ENCODE measurements at regions not wholly inside any gene's neighbourhood (a gene's known extent, or its start where the extent isn't known, plus 50 kb on each side); places are given as distances from the start of the nearest gene placed in this dataset.

- Histone ChIP-seq H3K4me3 (ENCODE audit: low read depth, low read length) (no peak overlapping the region), H3K27ac (no peak overlapping the region), H3K27me3 (ENCODE audit: insufficient read depth, low read depth, severe bottlenecking) (no peaks in the 10 kb centered on the region), H3K9me3 (ENCODE audit: severe bottlenecking) (no peaks in the 10 kb centered on the region), H3K36me3 (no peaks in the 10 kb centered on the region)
- TF ChIP-seq CTCF (IDR thresholded peaks at IDR 0.05; ENCODE audit: low read depth, low read length), result no peak
- no peak for DNase-seq
These were observed 205.3 kb downstream of the TM2D1 start for GRCh38 chr1:61519631-61520030.

GRCh38 chr1:61518670-61519400, 206.1 kb downstream of the TM2D1 start:
- Histone ChIP-seq H3K27ac (no peak overlapping the region), H3K27me3 (ENCODE audit: insufficient read depth, low read depth, severe bottlenecking) (no peaks in the 10 kb centered on the region), H3K4me3 (ENCODE audit: low read depth, low read length) (no peak overlapping the region), H3K9me3 (ENCODE audit: severe bottlenecking) (no peaks in the 10 kb centered on the region), H3K36me3 (no peaks in the 10 kb centered on the region)
- DNase-seq, result no peak
- no peak for TF ChIP-seq CTCF (IDR thresholded peaks at IDR 0.05; ENCODE audit: low read depth, low read length)

GRCh38 chr1:61517345-61517744, 207.6 kb downstream of the TM2D1 start:
- no peak for TF ChIP-seq CTCF (IDR thresholded peaks at IDR 0.05; ENCODE audit: low read depth, low read length)
- Histone ChIP-seq H3K4me3 (ENCODE audit: low read depth, low read length) (no peak overlapping the region), H3K27ac (no peak overlapping the region), H3K36me3 (no peaks in the 10 kb centered on the region), H3K27me3 (ENCODE audit: insufficient read depth, low read depth, severe bottlenecking) (no peaks in the 10 kb centered on the region), H3K9me3 (ENCODE audit: severe bottlenecking) (no peaks in the 10 kb centered on the region)
- no peak for DNase-seq

- Histone ChIP-seq H3K4me3 (ENCODE audit: low read depth, low read length) (no peak overlapping the region), H3K27me3 (ENCODE audit: insufficient read depth, low read depth, severe bottlenecking) (no peaks in the 10 kb centered on the region), H3K9me3 (ENCODE audit: severe bottlenecking) (no peaks in the 10 kb centered on the region), H3K36me3 (no peaks in the 10 kb centered on the region), H3K27ac (no peak overlapping the region)
- no peak for TF ChIP-seq CTCF (IDR thresholded peaks at IDR 0.05; ENCODE audit: low read depth, low read length)
- DNase-seq, result no peak
These were observed 209.8 kb downstream of the TM2D1 start for GRCh38 chr1:61515096-61515495.

All from WERI-Rb-1 (cell line).